Ishikawa (cell line): ENCODE measurements at regions not wholly inside any gene's neighbourhood (a gene's known extent, or its start where the extent isn't known, plus 50 kb on each side); places are given as distances from the start of the nearest gene placed in this dataset.

Source experiments
- CEBPB ChIP-seq: IDR thresholded peaks from 2 replicates; pipeline ENCODE4 v1.6.1; 2012
- CREB1 ChIP-seq: IDR thresholded peaks from 2 replicates; pipeline ENCODE4 v1.6.1; 2012; ENCODE audit warnings: low read depth
- EGR1 ChIP-seq: IDR thresholded peaks from 2 replicates; pipeline ENCODE4 v1.6.1; 2012
- EP300 ChIP-seq: IDR thresholded peaks from 2 replicates; pipeline ENCODE4 v1.6.1; 2012; ENCODE audit warnings: borderline replicate concordance
- MAX ChIP-seq: IDR thresholded peaks from 2 replicates; pipeline ENCODE4 v1.6.1; 2012
- NFIC ChIP-seq: IDR thresholded peaks from 2 replicates; pipeline ENCODE4 v1.6.1; 2012
- RAD21 ChIP-seq: IDR thresholded peaks from 2 replicates; pipeline ENCODE4 v1.6.1; 2012; ENCODE audit warnings: low read depth
- REST ChIP-seq: IDR thresholded peaks from 2 replicates; pipeline ENCODE4 v1.6.1; 2012; ENCODE audit warnings: low read depth, mild to moderate bottlenecking
- TAF1 ChIP-seq: IDR thresholded peaks from 2 replicates; pipeline ENCODE4 v1.6.1; 2012; ENCODE audit warnings: low read depth, mild to moderate bottlenecking
- TCF12 ChIP-seq: IDR thresholded peaks from 2 replicates; pipeline ENCODE4 v1.6.1; 2012; ENCODE audit warnings: low read depth
- TEAD4 ChIP-seq: IDR thresholded peaks from 2 replicates; pipeline ENCODE4 v1.6.1; 2012
- USF1 ChIP-seq: IDR thresholded peaks from 2 replicates; pipeline ENCODE4 v1.6.1; 2012
- YY1 ChIP-seq: IDR thresholded peaks from 2 replicates; pipeline ENCODE4 v1.6.1; 2012; ENCODE audit warnings: low read depth
- ZBTB7A ChIP-seq: IDR thresholded peaks from 2 replicates; pipeline ENCODE4 v1.6.1; 2012; ENCODE audit warnings: low read depth

DNA sequence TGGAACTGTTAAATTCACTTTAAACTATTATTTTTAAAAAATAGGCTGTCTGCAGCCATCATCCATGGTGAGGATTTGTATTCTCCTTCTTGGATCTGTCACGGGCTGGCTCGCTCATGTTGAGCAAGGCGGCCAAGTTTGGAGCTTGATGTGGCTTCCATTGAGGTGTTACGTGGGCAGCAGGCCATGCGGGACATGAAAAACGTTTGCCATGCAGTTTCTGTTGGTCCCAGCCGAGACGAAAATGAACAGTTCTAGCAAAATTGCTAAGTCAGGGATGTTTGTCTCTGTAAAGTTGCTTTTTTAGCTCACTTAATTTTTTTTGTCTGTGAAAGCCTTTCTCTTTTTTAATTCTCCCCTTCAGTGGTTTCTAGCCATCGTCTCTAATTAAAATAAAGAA, 70.2 kb upstream of the MGAT5 start:
- no peak for TF ChIP-seq YY1

DNA sequence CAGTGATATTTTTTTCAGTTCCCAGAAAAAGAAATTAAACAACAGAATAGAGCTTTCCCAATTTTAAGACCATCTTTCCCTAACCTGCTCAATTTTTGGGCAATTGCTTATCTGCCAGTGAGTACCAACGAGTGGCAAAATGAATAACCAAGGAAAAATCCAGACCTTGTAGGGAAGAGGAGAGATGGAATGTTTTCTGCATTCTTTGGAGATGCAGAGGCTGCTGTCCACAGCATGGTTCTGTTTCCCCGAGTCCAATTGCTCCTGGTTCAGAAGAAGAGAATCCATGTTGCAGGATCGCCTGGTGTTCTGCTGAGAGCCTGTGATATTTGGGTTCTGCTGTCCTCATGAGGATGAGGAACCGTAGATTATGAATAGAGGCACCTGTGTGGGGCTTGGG, 68.2 kb upstream of the MGAT5 start:
- TF ChIP-seq REST (no peak), CREB1 (no peak), MAX (no peak), TAF1 (no peak), EP300 (no peak), CEBPB (no peak), USF1 (no peak), RAD21 (no peak), TCF12 (no peak), YY1 (no peak), ZBTB7A (no peak)

GRCh38 chr2:134189009-134189720, 64.7 kb upstream of the MGAT5 start:
- TF ChIP-seq MAX (peak; percentile 62), EP300 (no peak), USF1 (peak; percentile 86), CEBPB (peak; percentile 79), YY1 (no peak), NFIC (peak; percentile 33; the same call in 1 of the 2 replicates)

- no peak for TF ChIP-seq EP300
- TF ChIP-seq USF1: no peak
- no peak for TF ChIP-seq TEAD4
- TF ChIP-seq EGR1: no peak
- no peak for TF ChIP-seq ZBTB7A
- no peak for TF ChIP-seq RAD21
- no peak for TF ChIP-seq NFIC
- TF ChIP-seq CREB1: no peak
- TF ChIP-seq YY1: no peak
- TF ChIP-seq TAF1: no peak
- no peak for TF ChIP-seq MAX
- TF ChIP-seq TCF12: no peak
- TF ChIP-seq CEBPB: no peak
Observed at GRCh38 chr2:134190062-134190806, 63.6 kb upstream of the MGAT5 start.

DNA sequence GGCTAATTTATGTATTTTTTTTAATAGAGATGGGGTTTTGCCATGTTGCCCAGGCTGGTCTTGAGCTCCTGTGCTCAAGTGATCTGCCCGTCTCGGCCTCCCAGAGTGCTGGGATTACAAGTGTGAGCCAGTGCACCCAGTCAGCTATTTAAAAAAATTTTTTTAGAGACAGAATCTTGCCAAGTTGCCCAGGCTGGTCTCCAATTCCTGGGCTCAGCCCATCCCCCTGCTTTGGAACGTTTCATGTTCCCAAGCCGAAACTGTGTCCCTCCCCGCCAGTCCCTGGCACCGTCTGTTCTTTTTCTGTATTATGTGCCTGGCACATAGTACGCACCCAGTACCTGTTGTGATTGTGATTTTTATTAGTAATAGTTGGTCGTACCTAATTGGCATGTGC, 63.1 kb upstream of the MGAT5 start:
- no peak for TF ChIP-seq EGR1
- TF ChIP-seq MAX: no peak
- no peak for TF ChIP-seq NFIC
- TF ChIP-seq CEBPB: no peak

DNA sequence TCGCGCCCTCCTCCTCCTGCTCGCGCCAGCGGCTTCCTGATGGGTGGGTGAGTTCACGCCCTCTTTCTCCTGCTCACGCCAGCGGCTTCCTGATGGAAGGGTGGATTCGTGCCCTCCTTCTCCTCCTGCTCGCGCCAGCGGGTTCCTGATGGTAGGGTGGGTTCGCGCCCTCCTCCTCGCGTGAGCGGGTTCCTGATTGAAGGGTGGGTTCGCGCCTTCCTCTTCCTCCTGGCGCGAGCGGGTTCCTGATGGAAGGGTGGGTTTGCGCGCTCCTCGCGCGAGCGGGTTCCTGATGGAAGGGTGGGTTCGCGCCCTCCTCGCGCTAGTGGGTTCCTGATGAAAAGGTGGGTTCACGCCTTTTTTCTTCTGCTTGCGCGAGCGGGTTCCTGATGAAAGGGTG, 62.0 kb upstream of the MGAT5 start:
- no peak for TF ChIP-seq REST
